ENCODE measurements at regions not wholly inside any gene's neighbourhood (a gene's known extent, or its start where the extent isn't known, plus 50 kb on each side); places are given as distances from the start of the nearest gene placed in this dataset.
A peak's percentile ranks its signal among the peaks of the same experiment; 100 is the strongest.

- no peak overlapping the region for H3K4me3 ChIP-seq (ENCODE audit: low read length)
- no peak for TF ChIP-seq CTCF (conservative IDR thresholded peaks at IDR 0.05; ENCODE audit: low read length)
- DNase-seq (ENCODE audit: low read depth) = no peak
Observed at GRCh38 chr22:27262361-27262760, 539.2 kb downstream of the MN1 start.

- no peak for DNase-seq (ENCODE audit: low read depth)
- H3K4me3 ChIP-seq (ENCODE audit: low read length) = no peak overlapping the region
- TF ChIP-seq CTCF (conservative IDR thresholded peaks at IDR 0.05; ENCODE audit: low read length) = no peak
Observed at GRCh38 chr22:27264184-27264583, 537.4 kb downstream of the MN1 start.

- no peak overlapping the region for H3K4me3 ChIP-seq (ENCODE audit: low read length)
- no peak for TF ChIP-seq CTCF (conservative IDR thresholded peaks at IDR 0.05; ENCODE audit: low read length)
- DNase-seq (ENCODE audit: low read depth) = peak; percentile 77
Observed at GRCh38 chr22:27267145-27267544, 534.4 kb downstream of the MN1 start.

- DNase-seq (ENCODE audit: low read depth) = no peak
- no peak for TF ChIP-seq CTCF (conservative IDR thresholded peaks at IDR 0.05; ENCODE audit: low read length)
Observed at GRCh38 chr22:27269751-27270543, 531.6 kb downstream of the MN1 start.

GRCh38 chr22:27270818-27271510, 530.6 kb downstream of the MN1 start:
- no peak for TF ChIP-seq CTCF (conservative IDR thresholded peaks at IDR 0.05; ENCODE audit: low read length)
- H3K4me3 ChIP-seq (ENCODE audit: low read length) = no peak overlapping the region

More at GRCh38 chr22:27269751-27270543, 531.6 kb downstream of the MN1 start:
- no peak overlapping the region for H3K4me3 ChIP-seq (ENCODE audit: low read length)

GRCh38 chr22:27273436-27273835, 528.1 kb downstream of the MN1 start:
- no peak overlapping the region for H3K4me3 ChIP-seq (ENCODE audit: low read length)
- no peak for TF ChIP-seq CTCF (conservative IDR thresholded peaks at IDR 0.05; ENCODE audit: low read length)
- DNase-seq (ENCODE audit: low read depth) = no peak

More at GRCh38 chr22:27270818-27271510, 530.6 kb downstream of the MN1 start:
- no peak for DNase-seq (ENCODE audit: low read depth)

GRCh38 chr22:27273853-27274252, 527.7 kb downstream of the MN1 start:
- TF ChIP-seq CTCF (conservative IDR thresholded peaks at IDR 0.05; ENCODE audit: low read length) = no peak
- H3K4me3 ChIP-seq (ENCODE audit: low read length) = no peak overlapping the region
- no peak for DNase-seq (ENCODE audit: low read depth)

Data from AG10803 (cell line).